WI38 (cell line): ENCODE measurements at regions not wholly inside any gene's neighbourhood (a gene's known extent, or its start where the extent isn't known, plus 50 kb on each side); places are given as distances from the start of the nearest gene placed in this dataset.

Experiments
- H3K4me3 ChIP-seq: 2 replicates; pipeline ENCODE4 v1.5.1; 2011; ENCODE audit warnings: low read depth, mild to moderate bottlenecking, control low read depth, low read length
- CTCF ChIP-seq: IDR thresholded peaks from 2 replicates; pipeline ENCODE4 v1.5.1; 2012; ENCODE audit warnings: low read depth, mild to moderate bottlenecking, control low read depth, low read length

GRCh38 chr18:59758837-59759236 lies 61.6 kb upstream of the CCBE1 start:
- no peak overlapping the region for H3K4me3 ChIP-seq
- no peak for TF ChIP-seq CTCF

- TF ChIP-seq CTCF = no peak
- H3K4me3 ChIP-seq = no peak overlapping the region
These were observed 60.9 kb upstream of the CCBE1 start for GRCh38 chr18:59758106-59758505.

GRCh38 chr18:59752666-59753065 lies 55.4 kb upstream of the CCBE1 start:
- H3K4me3 ChIP-seq = no peak overlapping the region
- TF ChIP-seq CTCF = no peak

- no peak for TF ChIP-seq CTCF
- no peak overlapping the region for H3K4me3 ChIP-seq
These were observed 54.0 kb upstream of the CCBE1 start for GRCh38 chr18:59751186-59751585.

- no peak for TF ChIP-seq CTCF
- H3K4me3 ChIP-seq = no peak overlapping the region
These were observed 51.6 kb upstream of the CCBE1 start for GRCh38 chr18:59748628-59749360.
